H1 (cell line): ENCODE measurements at regions not wholly inside any gene's neighbourhood (a gene's known extent, or its start where the extent isn't known, plus 50 kb on each side); places are given as distances from the start of the nearest gene placed in this dataset.

Experiments
- CTCF ChIA-PET: fragments of 300-600 bp; sonication (Branson Sonifier 250); formaldehyde crosslinking; loops from one replicate; lab custom pipeline; 2021; ENCODE audit not compliant: partially characterized antibody; lab: Charles Lee
- POLR2A ChIA-PET: fragments of 300-600 bp; sonication (Branson Sonifier 250); formaldehyde crosslinking; loops from one replicate; lab custom pipeline; 2021; ENCODE audit warnings: inconsistent platforms; ENCODE audit not compliant: partially characterized antibody; lab: Charles Lee
- DNase-seq, 2 experiments: peaks; one replicate each; pipeline versions ENCODE4 v3.0.0 to v3.0.0-alpha.2; 2010 to 2022; ENCODE audit warnings: low spot score in 2 of 2, low read depth in 1 of 2, mixed read lengths in 1 of 2
- FAIRE-seq: peaks from 2 replicates; lab custom pipeline; 2011; peaks lifted over from hg19 to GRCh38; lab: Jason Lieb, UNC
- H2AFZ ChIP-seq: 2 replicates; pipeline ENCODE4 v1.8.1; 2012; ENCODE audit warnings: low read length, inconsistent platforms
- H2AK5ac ChIP-seq: 2 replicates; pipeline ENCODE4 v1.6.1; 2013; ENCODE audit warnings: low read depth, low read length
- H2BK120ac ChIP-seq: replicated peaks from 2 replicates; pipeline ENCODE3; 2013; ENCODE audit warnings: low read depth, low read length, inconsistent platforms
- H2BK12ac ChIP-seq: 2 replicates; pipeline ENCODE4 v1.6.1; 2013; ENCODE audit warnings: low read depth, low read length
- H2BK15ac ChIP-seq: 2 replicates; pipeline ENCODE4 v1.6.1; 2013; ENCODE audit warnings: low read length
- H2BK20ac ChIP-seq: 2 replicates; pipeline ENCODE4 v1.6.1; 2013; ENCODE audit warnings: low read length
- H2BK5ac ChIP-seq: 2 replicates; pipeline ENCODE4 v1.6.1; 2013; ENCODE audit warnings: low read depth, low read length
- H3K14ac ChIP-seq: 2 replicates; pipeline ENCODE4 v1.6.1; 2013; ENCODE audit warnings: inconsistent platforms; ENCODE audit not compliant: insufficient read length
- H3K18ac ChIP-seq: 2 replicates; pipeline ENCODE4 v1.6.1; 2013; ENCODE audit warnings: low read length; ENCODE audit errors: extremely low read depth
- H3K23ac ChIP-seq: 2 replicates; pipeline ENCODE4 v1.6.1; 2013; ENCODE audit warnings: inconsistent platforms; ENCODE audit not compliant: insufficient read length
- H3K23me2 ChIP-seq: 2 replicates; pipeline ENCODE4 v1.6.1; 2013; ENCODE audit warnings: low read depth, low read length
- H3K27ac ChIP-seq: 2 replicates; pipeline ENCODE4 v1.6.1; 2011; ENCODE audit warnings: low read depth, low read length, inconsistent platforms
- H3K27me3 ChIP-seq, 4 experiments: replicated peaks in 1 of 4; 1 replicate in 1 of 4; 2 replicates in 3 of 4; pipeline versions ENCODE4 v1.6.1 to v1.8.1; 2011 to 2013; ENCODE audit warnings: low read length in 3 of 4, mild to moderate bottlenecking in 3 of 4, inconsistent platforms in 2 of 4, mixed read lengths in 2 of 4, moderate library complexity in 1 of 4; ENCODE audit not compliant: control insufficient read depth in 3 of 4, insufficient read depth in 3 of 4; ENCODE audit errors: extremely low read depth in 1 of 4
- H3K36me3 ChIP-seq, 4 experiments: 2 replicates each; pipeline versions ENCODE4 v1.6.1 to v1.8.1; 2011 to 2013; ENCODE audit warnings: mild to moderate bottlenecking in 4 of 4, low read length in 3 of 4, moderate library complexity in 2 of 4, control low read depth in 1 of 4, inconsistent platforms in 1 of 4; ENCODE audit not compliant: insufficient read depth in 4 of 4, control insufficient read depth in 2 of 4
- H3K4ac ChIP-seq: replicated peaks from 2 replicates; pipeline ENCODE3; 2013; ENCODE audit warnings: low read length, low read depth, mixed read lengths, inconsistent platforms; ENCODE audit not compliant: insufficient read length
- H3K4me1 ChIP-seq, 4 experiments: replicated peaks in 1 of 4; 1 replicate in 1 of 4; 2 replicates in 3 of 4; pipeline versions ENCODE4 v1.6.1 to v1.8.1; 2011 to 2013; ENCODE audit warnings: low read length in 3 of 4, inconsistent platforms in 2 of 4, mixed read lengths in 1 of 4; ENCODE audit not compliant: insufficient read depth in 4 of 4, control insufficient read depth in 3 of 4
- H3K4me2 ChIP-seq, 2 experiments: 2 replicates each; pipeline versions ENCODE4 v1.6.1 to v1.8.1; 2011 to 2013; ENCODE audit warnings: low read depth in 2 of 2, low read length in 2 of 2, control low read depth in 1 of 2, inconsistent platforms in 1 of 2, mild to moderate bottlenecking in 1 of 2; ENCODE audit not compliant: insufficient read depth in 1 of 2
- H3K4me3 ChIP-seq, 4 experiments: fragments of 200-600, 300-600 bp in 1 of 4; sonication (generic), shearing (Covaris generic), sonication (Bioruptor Twin) in 1 of 4; 2 replicates each; pipeline versions ENCODE4 v1.5.1 to v1.8.1; 2011 to 2016; ENCODE audit warnings: low read length in 4 of 4, low read depth in 3 of 4, control low read depth in 2 of 4, inconsistent platforms in 2 of 4, mild to moderate bottlenecking in 2 of 4, mixed read lengths in 1 of 4, moderate library complexity in 1 of 4; ENCODE audit not compliant: insufficient read depth in 2 of 4; ENCODE audit errors: extremely low read depth in 1 of 4
- H3K56ac ChIP-seq: replicated peaks from 2 replicates; pipeline ENCODE3; 2013; ENCODE audit warnings: low read depth, mild to moderate bottlenecking, mixed read lengths, low read length, inconsistent platforms; ENCODE audit not compliant: insufficient read length
- H3K79me1 ChIP-seq: 2 replicates; pipeline ENCODE4 v1.6.1; 2013; ENCODE audit warnings: low read depth, low read length, control low read depth
- H3K79me2 ChIP-seq, 2 experiments: 2 replicates each; pipeline versions ENCODE4 v1.6.1 to v1.8.1; 2012 to 2013; ENCODE audit warnings: low read length in 2 of 2, mild to moderate bottlenecking in 2 of 2, inconsistent platforms in 1 of 2; ENCODE audit not compliant: insufficient read depth in 2 of 2, control insufficient read depth in 1 of 2
- H3K9ac ChIP-seq, 4 experiments: replicated peaks in 1 of 4; 1 replicate in 1 of 4; 2 replicates in 3 of 4; pipeline versions ENCODE4 v1.6.1 to v1.8.1; 2011 to 2013; ENCODE audit warnings: low read depth in 3 of 4, low read length in 3 of 4, control low read depth in 2 of 4, mild to moderate bottlenecking in 2 of 4, moderate library complexity in 2 of 4, inconsistent platforms in 1 of 4; ENCODE audit errors: extremely low read depth in 1 of 4
- H3K9me3 ChIP-seq, 2 experiments: 2 replicates each; pipeline versions ENCODE4 v1.6.1 to v1.8.1; 2012 to 2013; ENCODE audit warnings: mild to moderate bottlenecking in 2 of 2, moderate library complexity in 2 of 2, control low read depth in 1 of 2, inconsistent platforms in 1 of 2, low read depth in 1 of 2, low read length in 1 of 2, mixed read lengths in 1 of 2; ENCODE audit not compliant: insufficient read depth in 2 of 2
- H4K20me1 ChIP-seq, 2 experiments: replicated peaks in 1 of 2; 2 replicates each; pipeline versions ENCODE3 to v1.8.1; 2011 to 2013; ENCODE audit warnings: inconsistent platforms in 2 of 2, low read length in 2 of 2, mild to moderate bottlenecking in 1 of 2; ENCODE audit not compliant: insufficient read depth in 2 of 2, control insufficient read depth in 1 of 2
- H4K5ac ChIP-seq: 2 replicates; pipeline ENCODE4 v1.6.1; 2013; ENCODE audit warnings: low read length, low read depth, mixed read lengths, inconsistent platforms; ENCODE audit not compliant: insufficient read length
- H4K8ac ChIP-seq: 2 replicates; pipeline ENCODE4 v1.8.0; 2013; ENCODE audit warnings: mild to moderate bottlenecking, moderate library complexity, low read length, inconsistent platforms; ENCODE audit not compliant: insufficient read depth; ENCODE audit errors: extremely low read depth
- H4K91ac ChIP-seq: replicated peaks from 2 replicates; pipeline ENCODE3; 2013; ENCODE audit warnings: low read length, mixed read lengths, inconsistent platforms; ENCODE audit not compliant: insufficient read length
- BACH1 ChIP-seq: IDR thresholded peaks from 2 replicates; pipeline ENCODE4 v1.6.1; 2012; ENCODE audit warnings: low read length, improper control_type of control experiment
- CBX8 ChIP-seq: fragments of 300-800, 300-1000 bp; sonication (generic); IDR thresholded peaks from 2 replicates; pipeline ENCODE4 v1.7.1; 2016; ENCODE audit warnings: low read depth, low read length, borderline replicate concordance
- CEBPB ChIP-seq: IDR thresholded peaks from 2 replicates; pipeline ENCODE4 v1.6.1; 2012; ENCODE audit warnings: low read depth, low read length
- CHD2 ChIP-seq: IDR thresholded peaks from 2 replicates; pipeline ENCODE4 v1.6.1; 2012; ENCODE audit warnings: low read length, improper control_type of control experiment
- EP300 ChIP-seq, 2 experiments: IDR thresholded peaks; 1 replicate in 1 of 2; 2 replicates in 1 of 2; pipeline ENCODE4 v1.6.1; 2011 to 2012; ENCODE audit warnings: low read depth in 2 of 2, low read length in 2 of 2, mild to moderate bottlenecking in 2 of 2, borderline replicate concordance in 1 of 2, inconsistent platforms in 1 of 2, moderate library complexity in 1 of 2
- EZH2 ChIP-seq: fragments of 200-600 bp; sonication (generic); IDR thresholded peaks from 2 replicates; pipeline ENCODE4 v1.7.1; 2012; ENCODE audit warnings: low read depth, mild to moderate bottlenecking, moderate library complexity, low read length, inconsistent platforms; ENCODE audit not compliant: severe bottlenecking
- HDAC2 ChIP-seq, 2 experiments: fragments of 300-600 bp in 1 of 2; sonication (generic) in 1 of 2; IDR thresholded peaks; 2 replicates each; pipeline ENCODE4 v1.6.1; 2011 to 2012; ENCODE audit warnings: low read depth in 2 of 2, low read length in 2 of 2, mild to moderate bottlenecking in 2 of 2, moderate library complexity in 2 of 2, borderline replicate concordance in 1 of 2, inconsistent platforms in 1 of 2
- KDM1A ChIP-seq: fragments of 200-600, 300-600 bp; sonication (generic); IDR thresholded peaks from 2 replicates; pipeline ENCODE4 v1.7.1; 2016; ENCODE audit warnings: mild to moderate bottlenecking, low read length, borderline replicate concordance
- POLR2A ChIP-seq, 2 experiments: IDR thresholded peaks; 1 replicate in 1 of 2; 2 replicates in 1 of 2; pipeline ENCODE4 v1.6.1; 2011; ENCODE audit warnings: low read depth in 2 of 2, low read length in 2 of 2, mild to moderate bottlenecking in 2 of 2; ENCODE audit errors: control extremely low read depth in 1 of 2
- RBBP5 ChIP-seq: IDR thresholded peaks from 2 replicates; pipeline ENCODE4 v1.7.1; 2012; ENCODE audit warnings: low read depth, mild to moderate bottlenecking, inconsistent platforms, low read length, moderate library complexity, borderline replicate concordance
- RFX5 ChIP-seq: IDR thresholded peaks from 2 replicates; pipeline ENCODE4 v1.6.1; 2011; ENCODE audit warnings: low read depth, low read length, improper control_type of control experiment, borderline replicate concordance
- RNF2 ChIP-seq: fragments of 200-900, 300-1000 bp; sonication (generic); IDR thresholded peaks from 2 replicates; pipeline ENCODE4 v1.7.1; 2016; ENCODE audit warnings: borderline replicate concordance, low read depth, mild to moderate bottlenecking, antibody characterized with exemption, low read length; ENCODE audit not compliant: poor library complexity, severe bottlenecking; ENCODE audit errors: missing control alignments
- WGBS, 2 experiments: shearing (Covaris generic) in 1 of 2; methylation state at CpG; one replicate each; pipeline versions ENCODE4 v1.1.6 to v1.1.7; 2013 to 2015; ENCODE audit warnings: low lambda C conversion rate in 2 of 2, mixed read lengths in 2 of 2, inconsistent platforms in 1 of 2, low coverage in 1 of 2, missing lambda C conversion rate in 1 of 2; ENCODE audit not compliant: insufficient replicate concordance in 2 of 2, insufficient coverage in 1 of 2, insufficient read length in 1 of 2; ENCODE audit errors: extremely low coverage in 1 of 2, missing lambda C conversion rate in 1 of 2; 5-methylcytosine and 5-hydroxymethylcytosine counted together
- TF ChIP-seq, protein P1 (sequence below): IDR thresholded peaks from 2 replicates; pipeline ENCODE4 v1.6.1; 2012; ENCODE audit warnings: inconsistent platforms

DNA sequence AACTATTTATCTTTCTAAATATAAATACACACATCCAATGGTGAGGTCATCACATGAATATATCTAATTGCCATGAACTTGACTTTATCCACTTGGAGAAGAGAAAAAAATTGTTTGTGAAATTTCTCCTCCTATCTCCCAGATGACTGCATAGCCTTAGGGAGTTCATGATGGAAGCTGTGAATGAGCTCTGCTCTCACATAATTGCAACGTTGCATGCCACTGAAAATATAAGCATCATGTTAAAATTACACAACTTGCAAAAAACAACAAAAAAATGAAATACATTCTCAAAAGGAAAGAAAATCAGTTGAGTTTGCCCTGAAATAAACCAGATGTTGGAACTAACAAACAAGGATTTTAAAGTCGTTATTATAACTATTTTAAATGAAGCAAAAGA is 50.6 kb upstream of the OSR1 start:
- Histone ChIP-seq H3K14ac (no peak overlapping the region), H4K8ac (no peak overlapping the region), H4K5ac (no peak overlapping the region), H3K4me2 (no peak overlapping the region), H2BK20ac (no peak overlapping the region), H3K27me3 (no peaks in the 10 kb centered on the region), H2BK120ac (no peak overlapping the region), H2BK12ac (no peak overlapping the region), H2AFZ (no peak overlapping the region), H3K79me2 (no peaks in the 10 kb centered on the region), H3K18ac (no peak overlapping the region), H3K27ac (no peak overlapping the region), H3K79me1 (no peaks in the 10 kb centered on the region), H2BK15ac (no peak overlapping the region), H2BK5ac (no peak overlapping the region), H4K91ac (no peak overlapping the region), H3K23ac (no peak overlapping the region), H3K9ac (no peak overlapping the region), H3K4me1 (no peaks in the 10 kb centered on the region), H3K23me2 (no peaks in the 10 kb centered on the region), H3K9me3 (no peaks in the 10 kb centered on the region), H4K20me1 (no peaks in the 10 kb centered on the region), H3K4me3 (no peak overlapping the region), H3K56ac (no peak overlapping the region), H3K4ac (no peak overlapping the region), H3K36me3 (no peaks in the 10 kb centered on the region), H2AK5ac (no peak overlapping the region)
- ChIA-PET CTCF (interaction anchor here (1.1 kb wide), 1 partner anchor 689 kb away, joined by 3 read pairs; no protein-coding TSS in a partner anchor), POLR2A (no interaction called here)
- TF ChIP-seq RFX5 = no peak
- TF ChIP-seq CEBPB = no peak
- TF ChIP-seq EP300 (IDR thresholded peaks at IDR 0.05; ENCODE audit: borderline replicate concordance in 1 of 2, low read depth in 2 of 2, low read length in 2 of 2) = no peak
- TF ChIP-seq BACH1 = no peak
- TF ChIP-seq KDM1A = no peak
- TF ChIP-seq CBX8 = no peak
- no peak for TF ChIP-seq RNF2
- TF ChIP-seq, protein P1, sequence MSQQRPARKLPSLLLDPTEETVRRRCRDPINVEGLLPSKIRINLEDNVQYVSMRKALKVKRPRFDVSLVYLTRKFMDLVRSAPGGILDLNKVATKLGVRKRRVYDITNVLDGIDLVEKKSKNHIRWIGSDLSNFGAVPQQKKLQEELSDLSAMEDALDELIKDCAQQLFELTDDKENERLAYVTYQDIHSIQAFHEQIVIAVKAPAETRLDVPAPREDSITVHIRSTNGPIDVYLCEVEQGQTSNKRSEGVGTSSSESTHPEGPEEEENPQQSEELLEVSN = no peak
- TF ChIP-seq CHD2 = no peak
- TF ChIP-seq POLR2A (IDR thresholded peaks at IDR 0.05; ENCODE audit: control extremely low read depth in 1 of 2, low read depth in 2 of 2, low read length in 2 of 2) = no peak
- no peak for TF ChIP-seq EZH2
- no peak for TF ChIP-seq RBBP5
- TF ChIP-seq HDAC2 (IDR thresholded peaks at IDR 0.05; ENCODE audit: borderline replicate concordance in 1 of 2, low read depth in 2 of 2, low read length in 2 of 2) = no peak
- DNase-seq (no peak), FAIRE-seq (no peak)
- 93% methylated on average over 2 of the region's 2 CpGs; no CpG with 5 or more reads in 1 of the 2 experiments for WGBS, 2 experiments
